ENCODE measurements at regions not wholly inside any gene's neighbourhood (a gene's known extent, or its start where the extent isn't known, plus 50 kb on each side); places are given as distances from the start of the nearest gene placed in this dataset.

DNA sequence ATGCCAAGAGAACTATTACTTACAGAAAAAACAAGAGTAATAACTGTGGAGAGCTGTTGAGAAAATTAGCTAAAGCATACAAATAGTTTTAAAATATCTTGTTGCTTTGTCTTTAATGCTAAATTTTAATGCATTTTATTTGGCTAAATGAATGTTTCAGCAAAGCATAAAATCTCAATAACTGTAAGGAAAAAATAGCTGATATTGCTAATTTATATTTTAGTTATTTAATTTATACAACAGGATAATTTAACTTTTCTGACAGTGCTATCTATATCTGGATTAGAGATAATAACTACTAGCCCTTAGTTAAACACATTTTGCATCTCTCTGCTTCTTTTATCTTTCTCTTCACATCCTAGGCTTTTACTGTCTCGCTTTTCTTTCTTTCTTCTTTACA lies 1014.9 kb upstream of the COX7C start:
- no peak overlapping the region for H3K4me3 ChIP-seq (ENCODE audit: low read length)
- H3F3A ChIP-seq (ENCODE audit: insufficient read depth, low read length, poor library complexity, severe bottlenecking) = no peaks in the 10 kb centered on the region
- no peak overlapping the region for H3K27ac ChIP-seq (ENCODE audit: low read length)
- no peaks in the 10 kb centered on the region for H3K36me3 ChIP-seq (ENCODE audit: insufficient read depth, low read length)
- TF ChIP-seq SMC3 (conservative IDR thresholded peaks at IDR 0.05; ENCODE audit: poor library complexity) = no peak
- no peak for TF ChIP-seq TAF1 (IDR thresholded peaks at IDR 0.05; ENCODE audit: low read depth)
- H2AFZ ChIP-seq (ENCODE audit: low read depth, low read length) = no peak overlapping the region
- no peak overlapping the region for H3K4me2 ChIP-seq (ENCODE audit: low read length)
- H4K20me1 ChIP-seq (ENCODE audit: insufficient read depth) = no peaks in the 10 kb centered on the region
- no peaks in the 10 kb centered on the region for H3K79me2 ChIP-seq (replicated peaks; ENCODE audit: insufficient read depth, low read length)
- H3K9ac ChIP-seq (ENCODE audit: low read length) = no peak overlapping the region
- no peaks in the 10 kb centered on the region for H3K9me2 ChIP-seq (ENCODE audit: insufficient read depth, low read length)
- H3K9me3 ChIP-seq (ENCODE audit: low read length) = no peaks in the 10 kb centered on the region
- H3K27me3 ChIP-seq (ENCODE audit: insufficient read depth, low read depth, low read length) = no peaks in the 10 kb centered on the region

DNA sequence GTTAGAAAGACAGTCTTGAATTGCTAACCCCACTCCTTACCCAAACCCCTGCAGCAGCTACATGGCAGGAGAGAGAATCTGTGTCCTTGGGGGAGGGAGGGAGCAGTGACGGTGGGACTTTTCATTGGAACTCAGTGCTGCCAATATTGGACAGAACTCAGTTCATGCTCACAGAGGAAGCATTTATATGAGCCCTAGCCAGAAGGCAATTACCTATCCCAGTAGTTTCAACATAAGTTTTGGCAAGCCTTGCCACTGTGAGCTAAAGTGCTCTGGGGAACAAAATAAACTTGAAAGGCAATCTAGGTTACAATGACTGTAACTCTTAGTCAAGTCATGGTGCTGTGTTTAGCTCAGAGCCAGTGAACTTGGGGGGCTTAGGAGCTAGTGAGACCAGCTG lies 1013.4 kb upstream of the COX7C start:
- TF ChIP-seq EZH2 (IDR thresholded peaks at IDR 0.05; ENCODE audit: borderline replicate concordance, insufficient read depth, low read length, poor library complexity, severe bottlenecking) = no peak
- TF ChIP-seq MXI1 (conservative IDR thresholded peaks at IDR 0.05; ENCODE audit: poor library complexity, severe bottlenecking) = no peak
- TF ChIP-seq, protein P1, sequence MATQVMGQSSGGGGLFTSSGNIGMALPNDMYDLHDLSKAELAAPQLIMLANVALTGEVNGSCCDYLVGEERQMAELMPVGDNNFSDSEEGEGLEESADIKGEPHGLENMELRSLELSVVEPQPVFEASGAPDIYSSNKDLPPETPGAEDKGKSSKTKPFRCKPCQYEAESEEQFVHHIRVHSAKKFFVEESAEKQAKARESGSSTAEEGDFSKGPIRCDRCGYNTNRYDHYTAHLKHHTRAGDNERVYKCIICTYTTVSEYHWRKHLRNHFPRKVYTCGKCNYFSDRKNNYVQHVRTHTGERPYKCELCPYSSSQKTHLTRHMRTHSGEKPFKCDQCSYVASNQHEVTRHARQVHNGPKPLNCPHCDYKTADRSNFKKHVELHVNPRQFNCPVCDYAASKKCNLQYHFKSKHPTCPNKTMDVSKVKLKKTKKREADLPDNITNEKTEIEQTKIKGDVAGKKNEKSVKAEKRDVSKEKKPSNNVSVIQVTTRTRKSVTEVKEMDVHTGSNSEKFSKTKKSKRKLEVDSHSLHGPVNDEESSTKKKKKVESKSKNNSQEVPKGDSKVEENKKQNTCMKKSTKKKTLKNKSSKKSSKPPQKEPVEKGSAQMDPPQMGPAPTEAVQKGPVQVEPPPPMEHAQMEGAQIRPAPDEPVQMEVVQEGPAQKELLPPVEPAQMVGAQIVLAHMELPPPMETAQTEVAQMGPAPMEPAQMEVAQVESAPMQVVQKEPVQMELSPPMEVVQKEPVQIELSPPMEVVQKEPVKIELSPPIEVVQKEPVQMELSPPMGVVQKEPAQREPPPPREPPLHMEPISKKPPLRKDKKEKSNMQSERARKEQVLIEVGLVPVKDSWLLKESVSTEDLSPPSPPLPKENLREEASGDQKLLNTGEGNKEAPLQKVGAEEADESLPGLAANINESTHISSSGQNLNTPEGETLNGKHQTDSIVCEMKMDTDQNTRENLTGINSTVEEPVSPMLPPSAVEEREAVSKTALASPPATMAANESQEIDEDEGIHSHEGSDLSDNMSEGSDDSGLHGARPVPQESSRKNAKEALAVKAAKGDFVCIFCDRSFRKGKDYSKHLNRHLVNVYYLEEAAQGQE (IDR thresholded peaks at IDR 0.05; ENCODE audit: borderline replicate concordance) = no peak
- no peak for TF ChIP-seq EP300 (conservative IDR thresholded peaks at IDR 0.05; ENCODE audit: poor library complexity, severe bottlenecking)
- no peak for TF ChIP-seq CTCF (IDR thresholded peaks at IDR 0.05; ENCODE audit: poor library complexity, severe bottlenecking)
- TF ChIP-seq SMC3 (conservative IDR thresholded peaks at IDR 0.05; ENCODE audit: poor library complexity) = no peak
- no peak for TF ChIP-seq RAD21 (conservative IDR thresholded peaks at IDR 0.05)
- no peak for TF ChIP-seq POLR2AphosphoS5 (IDR thresholded peaks at IDR 0.05)
- no peak for TF ChIP-seq TAF1 (IDR thresholded peaks at IDR 0.05; ENCODE audit: low read depth)
- Histone ChIP-seq H3K9me3 (ENCODE audit: low read length) (no peaks in the 10 kb centered on the region), H2AFZ (ENCODE audit: low read depth, low read length) (no peak overlapping the region)

DNA sequence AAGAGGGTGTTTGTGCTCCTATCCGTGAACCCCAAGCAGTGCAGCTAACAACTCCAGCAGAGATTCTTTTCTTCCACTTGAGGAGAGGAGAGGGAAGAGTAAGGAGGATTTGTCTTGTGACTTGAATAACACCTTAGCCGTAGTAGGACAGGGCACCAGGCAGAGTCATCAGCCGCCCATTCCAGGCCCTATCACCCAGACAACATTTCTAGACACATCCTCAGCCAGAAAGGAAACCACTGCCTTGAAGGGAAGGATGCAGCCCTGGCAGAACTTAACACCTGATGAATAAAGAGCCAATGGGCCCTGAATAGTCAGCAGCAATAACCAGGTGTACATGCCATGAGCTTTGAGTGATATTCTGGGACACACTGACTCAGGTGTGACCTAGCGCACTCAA lies 1013.0 kb upstream of the COX7C start:
- TF ChIP-seq MXI1 (conservative IDR thresholded peaks at IDR 0.05; ENCODE audit: poor library complexity, severe bottlenecking) (no peak), RAD21 (conservative IDR thresholded peaks at IDR 0.05) (no peak), TAF1 (IDR thresholded peaks at IDR 0.05; ENCODE audit: low read depth) (no peak), CTCF (IDR thresholded peaks at IDR 0.05; ENCODE audit: poor library complexity, severe bottlenecking) (no peak), POLR2AphosphoS5 (IDR thresholded peaks at IDR 0.05) (no peak)
- no peak overlapping the region for H3K4me2 ChIP-seq (ENCODE audit: low read length)
- no peaks in the 10 kb centered on the region for H3K9me3 ChIP-seq (ENCODE audit: low read length)
- no peak overlapping the region for H3K4me3 ChIP-seq (ENCODE audit: low read length)
- no peaks in the 10 kb centered on the region for H3K9me2 ChIP-seq (ENCODE audit: insufficient read depth, low read length)
- H4K20me1 ChIP-seq (ENCODE audit: insufficient read depth) = no peaks in the 10 kb centered on the region
- H3K27me3 ChIP-seq (ENCODE audit: insufficient read depth, low read depth, low read length) = no peaks in the 10 kb centered on the region
- H3K79me2 ChIP-seq (replicated peaks; ENCODE audit: insufficient read depth, low read length) = no peaks in the 10 kb centered on the region
- no peaks in the 10 kb centered on the region for H3F3A ChIP-seq (ENCODE audit: insufficient read depth, low read length, poor library complexity, severe bottlenecking)
- H3K27ac ChIP-seq (ENCODE audit: low read length) = no peak overlapping the region
- H3K36me3 ChIP-seq (ENCODE audit: insufficient read depth, low read length) = no peaks in the 10 kb centered on the region
- H3K9ac ChIP-seq (ENCODE audit: low read length) = no peak overlapping the region
- no peak overlapping the region for H2AFZ ChIP-seq (ENCODE audit: low read depth, low read length)

More for the DNA sequence above, 1013.4 kb upstream of the COX7C start:
- Histone ChIP-seq H4K20me1 (ENCODE audit: insufficient read depth) (no peaks in the 10 kb centered on the region), H3K79me2 (replicated peaks; ENCODE audit: insufficient read depth, low read length) (no peaks in the 10 kb centered on the region), H3K36me3 (ENCODE audit: insufficient read depth, low read length) (no peaks in the 10 kb centered on the region), H3K4me3 (ENCODE audit: low read length) (no peak overlapping the region), H3K9ac (ENCODE audit: low read length) (no peak overlapping the region), H3K27me3 (ENCODE audit: insufficient read depth, low read depth, low read length) (no peaks in the 10 kb centered on the region), H3K27ac (ENCODE audit: low read length) (no peak overlapping the region), H3F3A (ENCODE audit: insufficient read depth, low read length, poor library complexity, severe bottlenecking) (no peaks in the 10 kb centered on the region), H3K4me2 (ENCODE audit: low read length) (no peak overlapping the region), H3K9me2 (ENCODE audit: insufficient read depth, low read length) (no peaks in the 10 kb centered on the region)

Data from neural cell (in vitro differentiated cells).